ENCODE measurements at regions not wholly inside any gene's neighbourhood (a gene's known extent, or its start where the extent isn't known, plus 50 kb on each side); places are given as distances from the start of the nearest gene placed in this dataset.

- DNase-seq (no peak), ATAC-seq (no peak)
- H3K9me3 ChIP-seq = peaks cover 0 to 12% (median 0%) of the 10 kb centered on the region in 3 donors
- in situ Hi-C loops (cut with MboI; ENCODE audit: low sequenced_read_pairs in 4 of 4) = no loop called here
- no peak overlapping the region for H3K27ac ChIP-seq
- H3K4me3 ChIP-seq = no peak overlapping the region
- intact Hi-C loops (cut with DNase I; ENCODE audit: low total_unique reads) = no loop called here
- no peaks in the 10 kb centered on the region for H3K4me1 ChIP-seq
- H3K36me3 ChIP-seq = no peaks in the 10 kb centered on the region
- TF ChIP-seq CTCF (IDR thresholded peaks at IDR 0.05 in 4 of 5, conservative IDR thresholded peaks at IDR 0.05 in 1 of 5) = no peak
- TF ChIP-seq POLR2A (IDR thresholded peaks at IDR 0.05) = no peak
- H3K27me3 ChIP-seq = no peaks in the 10 kb centered on the region
Observed at GRCh38 chr10:52583336-52583735, 189.2 kb downstream of the MBL2 start.

- in situ Hi-C loops (cut with MboI; ENCODE audit: low sequenced_read_pairs in 4 of 4) = no loop called here
- no peaks in the 10 kb centered on the region for H3K27me3 ChIP-seq
- no peaks in the 10 kb centered on the region for H3K4me1 ChIP-seq
- peaks cover 0 to 12% (median 0%) of the 10 kb centered on the region in 3 donors for H3K9me3 ChIP-seq
- H3K27ac ChIP-seq = no peak overlapping the region
- DNase-seq = no peak
- no peak for ATAC-seq
- TF ChIP-seq CTCF (IDR thresholded peaks at IDR 0.05 in 4 of 5, conservative IDR thresholded peaks at IDR 0.05 in 1 of 5) (no peak), POLR2A (IDR thresholded peaks at IDR 0.05) (no peak)
- intact Hi-C loops (cut with DNase I; ENCODE audit: low total_unique reads) = no loop called here
- H3K4me3 ChIP-seq = no peak overlapping the region
- no peaks in the 10 kb centered on the region for H3K36me3 ChIP-seq
Observed at GRCh38 chr10:52586710-52587109, 185.9 kb downstream of the MBL2 start.

- Histone ChIP-seq H3K4me1 (no peaks in the 10 kb centered on the region), H3K9me3 (no peaks in the 10 kb centered on the region), H3K36me3 (no peaks in the 10 kb centered on the region), H3K27ac (no peak overlapping the region), H3K4me3 (no peak overlapping the region), H3K27me3 (no peaks in the 10 kb centered on the region)
- ATAC-seq (no peak), DNase-seq (no peak)
- in situ Hi-C loops (cut with MboI; ENCODE audit: low sequenced_read_pairs in 4 of 4) (no loop called here), intact Hi-C loops (cut with DNase I; ENCODE audit: low total_unique reads) (no loop called here)
- TF ChIP-seq CTCF (IDR thresholded peaks at IDR 0.05 in 4 of 5, conservative IDR thresholded peaks at IDR 0.05 in 1 of 5) (no peak), POLR2A (IDR thresholded peaks at IDR 0.05) (no peak)
Observed at GRCh38 chr10:52597189-52597863, 175.3 kb downstream of the MBL2 start.

GRCh38 chr10:52598936-52599335 lies 173.6 kb downstream of the MBL2 start:
- Histone ChIP-seq H3K36me3 (no peaks in the 10 kb centered on the region), H3K27ac (no peak overlapping the region), H3K4me3 (no peak overlapping the region), H3K27me3 (no peaks in the 10 kb centered on the region), H3K4me1 (no peaks in the 10 kb centered on the region), H3K9me3 (no peaks in the 10 kb centered on the region)
- no peak for ATAC-seq
- TF ChIP-seq CTCF (IDR thresholded peaks at IDR 0.05 in 4 of 5, conservative IDR thresholded peaks at IDR 0.05 in 1 of 5) (no peak), POLR2A (IDR thresholded peaks at IDR 0.05) (no peak)
- DNase-seq = no peak
- in situ Hi-C loops (cut with MboI; ENCODE audit: low sequenced_read_pairs in 4 of 4) = no loop called here
- intact Hi-C loops (cut with DNase I; ENCODE audit: low total_unique reads) = no loop called here
